GM21825 (cell line): ENCODE measurements at regions not wholly inside any gene's neighbourhood (a gene's known extent, or its start where the extent isn't known, plus 50 kb on each side); places are given as distances from the start of the nearest gene placed in this dataset.

Source experiments
- ATAC-seq: cut with Tn5 transposase; IDR thresholded peaks from one replicate; pipeline ENCODE4 v1.9.1; 2021; ENCODE audit warnings: mild to moderate bottlenecking, moderate library complexity; ENCODE audit not compliant: unreplicated experiment

DNA sequence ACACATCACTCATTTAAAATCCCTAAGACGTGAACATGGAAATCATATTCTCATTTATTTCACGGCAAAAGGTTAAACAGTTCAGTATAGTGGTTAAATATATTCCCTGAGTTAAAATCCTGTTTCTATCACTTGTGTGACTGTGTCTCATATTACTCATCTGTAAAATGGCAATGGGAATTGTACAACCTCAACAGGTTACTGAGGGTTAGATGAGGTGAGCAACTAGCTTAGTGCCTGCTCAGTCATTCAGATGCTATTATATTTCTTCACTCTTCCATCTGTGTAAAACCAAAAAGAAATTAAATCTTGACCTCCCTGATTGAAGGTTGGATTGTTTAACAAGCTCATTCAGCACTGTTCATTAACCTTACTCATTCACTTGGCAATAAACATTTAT lies 212.4 kb upstream of the STK17B start:
- ATAC-seq = no peak

DNA sequence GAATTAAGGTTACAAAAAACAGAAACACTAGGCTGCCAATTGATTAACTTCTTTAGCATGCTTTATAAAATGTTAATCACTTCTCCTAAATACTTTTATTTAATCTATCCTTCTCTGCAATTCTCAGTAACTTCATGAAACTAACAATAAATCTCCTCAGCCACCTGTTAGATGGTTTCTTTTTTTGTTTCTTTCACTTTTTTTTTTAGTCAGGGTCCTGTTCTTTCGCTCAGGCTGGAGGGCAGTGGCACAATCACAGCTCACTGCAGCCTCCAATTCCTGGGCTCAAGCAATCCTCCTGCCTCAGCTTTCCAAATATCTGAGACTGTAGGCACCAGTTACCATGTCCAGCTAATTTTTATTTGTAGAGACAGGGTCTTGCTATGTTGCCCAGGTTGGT lies 213.4 kb upstream of the STK17B start:
- ATAC-seq = peak; percentile 48

DNA sequence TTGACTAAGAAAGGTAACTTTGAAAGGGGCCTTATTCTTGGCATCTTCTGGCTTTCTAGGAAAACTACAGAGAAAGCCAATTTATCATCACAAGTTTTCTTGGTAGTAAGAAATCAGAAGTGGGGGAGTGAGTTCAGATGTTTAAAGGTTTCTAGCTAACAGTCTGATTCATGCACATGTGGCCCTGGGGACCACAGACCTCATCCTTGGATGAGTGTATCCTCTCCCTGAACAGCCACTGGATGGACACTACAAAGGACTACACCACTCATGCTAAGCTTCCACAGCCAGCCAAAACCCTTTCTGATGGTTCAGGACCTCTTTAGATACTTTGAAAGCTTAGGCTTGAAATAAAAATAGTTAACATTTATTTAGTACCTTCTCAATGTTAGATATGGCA lies 218.3 kb upstream of the STK17B start:
- no peak for ATAC-seq

DNA sequence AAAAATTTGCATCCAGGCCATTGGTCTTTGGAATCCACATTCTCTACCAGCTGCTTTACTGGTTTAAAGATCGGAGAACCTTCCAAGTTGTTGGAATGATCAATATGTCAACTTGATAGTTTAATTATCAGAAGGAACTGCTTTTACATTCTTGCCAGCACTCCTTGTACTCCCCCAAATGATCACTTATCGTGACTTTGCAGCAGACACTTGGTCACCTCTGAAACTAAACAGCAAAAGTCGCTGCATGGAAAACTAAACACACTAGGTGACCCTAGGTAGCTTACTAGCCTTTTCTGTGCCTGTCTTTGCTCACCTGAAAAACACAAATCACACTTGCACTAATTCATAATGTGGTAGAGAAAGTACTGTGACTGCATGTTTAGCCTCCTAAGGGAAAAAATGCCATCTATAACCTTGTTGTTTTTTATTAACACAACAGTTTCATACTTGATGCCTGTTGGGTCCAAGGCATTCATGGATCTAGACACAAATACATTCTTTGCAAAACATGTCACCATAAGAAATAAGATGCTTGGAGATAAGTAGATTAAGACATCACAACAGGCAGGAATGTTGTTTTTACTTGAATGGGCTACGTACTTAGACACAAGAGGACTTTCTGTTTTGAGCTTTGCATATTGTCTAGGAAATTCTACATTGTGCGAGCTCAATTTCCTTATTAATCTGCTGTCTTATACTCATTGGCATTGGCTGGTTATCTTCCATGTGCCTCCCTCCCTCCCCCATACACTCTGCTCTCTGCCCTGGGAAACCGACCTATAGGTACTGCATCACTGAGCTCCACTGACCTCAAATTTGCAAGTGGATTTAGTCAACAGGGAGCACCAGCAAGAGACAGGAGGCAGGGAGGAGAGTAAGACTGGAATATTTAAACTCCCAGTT lies 219.1 kb upstream of the STK17B start:
- no peak for ATAC-seq

DNA sequence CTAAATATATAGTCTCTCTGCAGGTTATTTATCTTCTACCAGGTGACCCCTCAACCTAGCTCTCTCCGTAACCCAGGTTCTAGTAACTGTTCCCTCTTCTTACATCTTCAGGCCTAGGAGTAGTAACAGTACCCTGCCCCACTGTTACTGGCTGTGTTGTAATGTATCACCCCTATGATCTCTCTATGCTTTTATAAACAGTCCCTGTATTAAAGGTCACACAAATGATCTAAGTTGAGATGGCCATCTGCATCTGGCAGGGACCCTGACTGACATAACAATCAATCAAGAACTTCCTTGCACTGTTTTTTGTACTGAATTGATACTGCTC lies 219.7 kb upstream of the STK17B start:
- ATAC-seq = no peak

DNA sequence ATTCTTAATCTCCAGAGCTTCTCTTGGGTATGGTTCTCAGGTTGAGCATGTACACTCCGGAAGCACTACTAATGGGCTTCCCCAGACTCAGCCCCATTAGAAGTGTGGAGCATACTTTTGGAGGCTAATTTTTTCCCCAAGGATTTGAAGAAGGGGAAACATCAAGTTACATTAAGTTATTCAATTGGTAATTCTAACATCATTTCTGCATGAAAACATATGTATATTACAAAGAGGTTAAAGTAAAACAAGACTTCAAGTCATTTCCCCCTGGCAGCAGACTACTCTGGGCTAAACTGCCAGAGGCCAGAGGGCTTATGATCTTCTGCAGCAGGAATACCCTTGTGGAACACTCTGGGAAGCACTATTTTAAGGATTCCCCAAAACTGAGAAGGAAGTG lies 227.7 kb upstream of the STK17B start:
- no peak for ATAC-seq

DNA sequence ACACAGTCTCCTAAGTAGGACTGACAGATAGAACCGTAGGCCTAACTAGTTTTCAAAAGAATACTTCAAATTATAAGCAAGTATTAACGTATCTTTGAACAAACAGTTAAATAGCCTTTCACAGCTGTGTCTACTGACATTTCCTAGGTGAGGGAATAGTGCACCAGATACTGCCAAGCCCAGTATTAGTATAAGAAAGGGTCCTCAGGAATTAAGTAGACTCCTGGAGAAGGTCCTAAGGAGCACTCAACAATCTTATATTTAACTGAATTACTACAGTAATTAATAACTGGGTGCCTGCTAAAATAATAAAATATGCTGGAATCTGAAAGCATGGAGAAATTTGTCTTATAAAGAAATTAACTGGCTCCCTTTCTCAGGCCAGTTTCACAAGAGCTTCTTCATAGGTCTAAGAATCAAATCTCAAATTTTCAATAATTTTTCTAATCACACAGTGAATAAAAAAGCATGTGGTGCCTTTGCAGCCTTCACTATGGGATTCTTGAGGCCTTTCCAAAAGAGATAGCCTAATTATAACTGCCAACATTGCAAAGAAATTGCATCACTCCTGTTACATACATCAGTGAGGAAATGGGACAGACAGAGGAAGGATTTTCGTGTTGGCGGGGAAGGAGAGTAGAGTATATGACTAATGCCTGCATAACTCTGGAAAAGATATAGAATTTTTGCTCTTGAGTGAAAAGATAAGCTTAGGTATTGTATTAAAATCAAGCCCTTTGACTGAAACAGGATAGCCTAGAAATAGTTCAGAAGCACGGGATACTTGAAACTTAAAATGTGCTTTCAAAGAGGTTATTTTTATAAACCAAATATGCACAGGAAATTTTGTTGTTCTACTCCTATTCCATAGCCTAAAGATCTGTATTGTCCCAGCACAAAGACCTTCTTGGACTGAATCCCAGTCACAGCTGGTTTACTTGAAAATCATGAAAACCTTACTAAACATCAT lies 228.6 kb upstream of the STK17B start:
- ATAC-seq = no peak

DNA sequence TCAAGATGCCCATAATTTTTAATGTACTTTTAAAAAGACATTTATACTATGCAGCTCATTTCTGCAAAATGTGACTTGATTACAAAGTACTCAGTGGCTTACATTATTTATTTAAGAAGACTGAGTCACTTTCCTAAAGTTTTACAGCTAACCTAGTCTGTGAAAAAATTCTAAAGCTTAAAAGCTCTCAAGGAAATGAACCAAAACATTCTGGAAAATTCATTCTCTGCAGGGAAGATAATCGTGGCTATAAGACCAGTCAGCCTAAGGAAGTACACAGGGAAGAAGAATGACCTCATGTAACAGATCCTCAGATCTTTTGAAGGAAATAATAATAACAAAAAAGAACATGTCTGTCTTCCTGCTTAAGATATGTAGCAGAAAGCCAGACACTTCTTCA lies 232.1 kb upstream of the STK17B start:
- no peak for ATAC-seq

DNA sequence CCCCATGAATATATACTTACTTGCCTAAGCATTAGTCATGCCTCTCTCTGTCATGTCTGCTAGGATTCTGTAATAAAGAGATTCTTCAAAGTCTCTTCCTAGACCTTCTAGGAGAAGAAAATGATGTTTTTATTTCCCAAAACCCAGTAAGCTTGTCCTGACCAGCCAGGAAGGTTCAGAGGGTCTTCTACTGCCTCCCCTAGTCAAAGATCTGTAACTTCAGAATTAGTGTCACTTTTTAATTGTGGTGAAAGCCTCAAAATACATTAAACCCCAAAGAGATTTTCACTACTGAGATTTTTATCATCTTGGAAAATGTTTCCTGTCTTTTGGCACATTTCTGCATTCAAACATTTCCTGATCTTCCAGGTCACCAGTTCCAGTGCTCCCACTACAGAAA lies 232.9 kb upstream of the STK17B start:
- ATAC-seq = no peak

DNA sequence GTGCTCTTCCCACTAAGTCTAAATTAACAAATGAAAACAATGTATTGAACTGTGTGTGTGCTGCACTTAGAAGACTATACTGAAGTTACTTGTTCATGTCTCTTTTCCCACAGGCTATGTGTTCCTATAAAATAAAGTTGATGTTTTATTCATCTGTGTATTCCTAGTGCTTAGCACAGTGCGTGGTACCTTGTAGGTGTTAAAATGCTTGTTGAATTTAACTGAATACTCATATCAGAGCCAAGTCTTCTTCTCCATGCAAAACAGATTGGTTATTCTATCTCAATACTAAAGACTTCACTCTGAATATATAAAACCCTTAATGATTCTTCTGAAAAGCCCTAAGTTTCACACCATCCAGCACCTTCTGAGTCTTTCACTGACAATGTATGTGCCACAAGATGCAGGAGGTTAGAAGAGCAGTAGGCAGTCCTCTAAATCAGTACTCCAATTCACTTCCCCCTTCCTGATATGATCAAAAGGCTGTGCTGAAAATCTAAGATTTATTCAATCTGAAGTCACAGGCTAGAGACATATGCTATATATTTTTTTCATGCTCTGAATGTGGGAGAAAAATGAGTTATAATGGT lies 231.7 kb upstream of the CCDC150 start:
- no peak for ATAC-seq

DNA sequence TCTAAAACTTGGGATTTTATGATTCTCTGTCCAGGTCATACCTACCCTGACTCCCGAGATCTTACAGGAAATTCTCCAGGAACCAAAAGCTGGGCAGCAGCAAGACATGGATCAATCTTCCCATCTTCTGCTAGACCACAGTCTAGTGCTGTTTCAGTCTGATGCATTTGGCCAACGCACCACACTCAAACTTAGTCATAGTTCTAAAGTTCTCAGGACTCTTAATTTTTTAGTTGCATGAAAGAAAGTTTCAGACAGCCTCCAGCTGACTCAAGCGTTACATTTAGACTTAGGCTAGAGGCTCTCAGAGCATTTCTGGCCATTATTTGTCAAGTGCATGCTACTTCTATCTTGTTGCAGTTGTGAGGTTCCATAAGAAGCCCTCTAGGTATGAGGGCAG lies 230.1 kb upstream of the CCDC150 start:
- ATAC-seq = no peak

DNA sequence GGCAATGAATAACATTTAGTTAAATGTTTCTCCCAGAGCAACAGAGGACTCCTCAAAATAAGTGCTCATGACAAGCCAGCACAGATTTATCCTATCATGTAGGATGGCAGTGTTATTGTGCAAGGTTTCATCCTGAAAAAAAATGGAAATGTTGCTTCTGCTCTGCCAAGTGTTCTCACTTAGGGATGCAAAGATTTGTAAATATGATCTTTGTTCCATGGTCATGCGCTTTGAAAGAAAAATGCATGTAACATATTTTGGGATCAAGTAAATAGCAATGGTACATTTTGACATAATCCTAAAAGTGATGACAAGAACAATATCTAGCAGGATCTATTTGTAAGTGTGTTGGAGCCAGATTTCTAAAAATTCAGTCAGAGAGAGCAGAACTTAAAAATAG lies 229.5 kb upstream of the CCDC150 start:
- ATAC-seq = no peak

DNA sequence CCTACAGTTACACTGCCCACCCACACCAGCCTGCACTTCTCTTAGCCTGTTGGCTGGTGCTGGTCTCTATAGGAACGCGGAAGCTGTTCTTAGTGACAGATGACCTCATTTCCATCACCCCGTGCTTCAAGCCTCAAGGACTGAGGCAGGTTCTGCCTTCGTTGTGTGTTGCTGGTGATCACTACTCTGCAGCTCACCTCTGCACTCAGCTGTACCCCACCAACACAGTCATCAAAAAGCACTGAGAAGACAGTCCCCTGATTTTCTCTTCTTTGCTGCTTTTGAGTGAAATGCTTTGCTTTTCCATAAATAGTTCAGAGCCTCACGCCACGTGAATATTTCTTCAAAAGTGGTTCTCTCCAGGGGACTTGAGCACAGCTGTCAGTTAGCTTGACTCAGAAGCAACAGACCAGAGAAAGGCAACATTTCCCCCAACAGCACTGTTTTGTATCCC lies 225.7 kb upstream of the CCDC150 start:
- ATAC-seq = peak; percentile 83

DNA sequence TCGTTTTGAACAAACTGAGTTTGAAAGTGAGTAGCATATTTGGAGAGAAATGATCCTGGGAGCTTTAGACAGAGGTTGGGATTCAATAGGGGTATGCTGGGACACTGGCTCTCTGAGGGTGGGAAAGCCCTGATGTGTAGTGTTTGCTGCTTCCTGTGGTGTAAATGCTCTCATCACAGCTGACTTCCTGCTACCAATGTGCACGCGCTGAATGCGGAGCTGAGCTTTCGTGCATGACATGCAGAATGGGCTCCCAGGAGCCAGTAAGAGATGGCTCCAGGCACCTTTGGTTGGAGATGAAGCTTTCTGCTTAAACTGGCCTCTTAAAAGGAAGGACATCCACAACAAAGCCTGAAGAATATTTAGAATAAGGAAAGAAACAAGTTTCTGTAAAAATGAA lies 224.1 kb upstream of the CCDC150 start:
- ATAC-seq = peak; percentile 70

DNA sequence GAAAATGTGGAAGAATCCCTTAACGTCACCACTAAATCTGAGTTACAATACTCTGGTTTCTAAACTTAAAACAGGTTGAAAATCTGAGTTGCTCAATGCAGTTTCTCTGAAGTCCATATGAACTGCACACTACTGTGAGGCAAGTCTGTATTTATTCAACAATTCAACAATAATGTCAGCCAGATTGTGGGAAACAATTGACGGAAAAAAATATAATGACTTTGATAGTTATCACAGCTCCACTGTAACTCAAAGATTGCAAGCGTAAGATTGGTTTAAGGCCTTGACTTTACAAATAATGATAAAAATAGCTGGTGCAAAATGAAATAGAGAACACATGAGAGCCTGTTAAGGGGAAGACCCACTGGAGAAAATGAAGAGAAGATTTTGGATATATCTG lies 219.4 kb upstream of the CCDC150 start:
- ATAC-seq = no peak

DNA sequence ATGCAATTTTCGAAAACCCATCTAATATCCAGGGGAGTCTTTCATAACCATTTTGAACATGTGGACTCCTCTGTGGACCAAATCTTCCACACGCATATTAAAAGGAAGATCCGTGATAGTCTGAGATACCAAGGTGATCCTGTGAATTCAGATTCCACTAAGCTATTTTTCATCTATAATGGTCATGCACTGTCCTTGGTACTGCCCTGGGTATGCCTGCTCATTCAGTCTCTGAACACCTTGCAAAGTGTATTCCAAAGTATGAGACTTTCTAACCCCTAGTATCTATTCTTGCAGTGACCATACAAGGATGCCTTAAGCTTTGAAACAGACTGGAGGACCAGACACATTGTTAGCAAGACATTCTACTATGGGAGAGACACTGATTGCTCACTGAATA lies 217.6 kb upstream of the CCDC150 start:
- no peak for ATAC-seq

DNA sequence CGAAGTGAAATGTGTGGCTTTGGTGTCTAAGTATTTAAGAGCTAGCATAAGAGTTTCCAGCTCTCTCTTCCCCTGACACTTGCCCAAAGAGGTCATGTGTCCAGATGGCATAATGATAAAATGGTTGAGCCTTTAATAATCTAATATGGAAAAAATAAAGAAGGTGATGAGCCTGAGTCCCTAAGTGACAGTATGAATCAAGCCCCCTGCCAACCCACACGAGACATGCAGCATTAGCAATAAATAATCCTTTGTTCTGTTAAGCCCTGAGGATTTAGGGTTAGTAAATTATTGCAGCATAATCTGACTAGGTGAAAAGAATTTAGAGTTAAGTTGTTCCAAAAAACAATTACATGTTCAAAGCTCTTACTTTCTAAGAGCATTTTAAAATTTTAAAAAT lies 217.2 kb upstream of the CCDC150 start:
- no peak for ATAC-seq

DNA sequence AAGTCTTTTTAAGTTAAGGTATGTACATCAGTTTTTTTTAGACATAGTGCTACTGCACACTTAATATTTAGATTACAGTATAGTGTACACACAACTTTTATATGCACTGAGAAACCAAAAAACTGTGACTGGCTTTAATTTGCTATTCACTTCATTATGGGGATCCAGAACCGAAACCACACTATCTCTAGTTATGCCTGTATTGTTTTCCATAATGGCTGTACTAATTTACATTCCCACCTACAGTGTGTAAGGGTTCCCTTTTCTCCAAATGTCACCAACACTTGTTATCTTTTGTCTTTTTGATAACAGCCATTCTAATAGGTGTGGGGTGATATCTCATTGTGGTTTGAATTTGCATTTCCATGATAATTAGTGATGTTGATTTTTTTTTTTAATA lies 213.4 kb upstream of the CCDC150 start:
- ATAC-seq = no peak

DNA sequence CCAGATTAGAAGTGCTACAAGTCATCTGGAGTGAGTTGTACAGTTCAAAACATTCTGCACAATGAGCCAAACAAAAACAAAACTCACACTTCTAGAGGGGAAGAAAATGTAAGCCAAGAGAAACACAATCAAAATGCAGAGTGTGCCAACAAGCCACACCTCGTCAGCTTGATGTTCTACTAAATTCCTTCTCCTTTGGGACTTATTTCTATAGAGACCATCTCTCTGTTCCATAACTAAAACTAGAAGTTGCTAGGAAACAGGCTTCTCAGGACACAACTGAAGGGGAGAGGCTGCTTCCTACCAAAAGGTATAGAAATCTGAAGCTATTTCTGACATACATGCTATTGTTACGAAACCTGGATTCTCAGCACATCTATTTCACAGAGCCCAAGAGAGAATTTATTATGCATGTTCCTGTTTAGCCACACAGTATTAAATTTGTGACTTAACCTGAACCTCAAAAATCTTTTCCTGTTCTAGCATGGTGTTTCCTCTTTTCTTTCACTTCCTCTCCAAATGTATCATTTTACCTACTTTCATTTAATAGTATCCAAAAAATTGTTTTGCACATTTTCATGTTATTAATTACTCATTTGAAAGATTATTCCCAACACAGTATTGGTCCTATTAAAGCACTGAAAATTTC lies 211.4 kb upstream of the CCDC150 start:
- no peak for ATAC-seq

DNA sequence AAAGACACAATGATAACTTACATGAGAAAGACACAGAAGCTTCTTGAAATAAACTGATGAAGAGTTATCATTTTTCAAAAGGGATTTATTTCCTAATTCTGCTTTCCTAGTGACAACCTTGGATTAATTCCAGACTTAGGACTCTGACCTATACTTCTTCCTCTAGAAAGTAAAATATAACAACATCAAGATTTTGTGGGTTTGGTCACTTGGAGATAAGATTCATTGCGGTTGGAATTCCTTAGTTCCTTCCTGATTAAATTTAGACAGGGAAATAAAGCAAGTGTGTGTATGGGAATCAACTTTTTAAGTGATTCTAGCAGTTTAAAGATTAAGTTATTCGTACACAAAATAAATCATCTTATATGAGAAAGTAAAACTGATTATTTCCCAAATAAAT lies 208.4 kb upstream of the CCDC150 start:
- ATAC-seq = no peak

DNA sequence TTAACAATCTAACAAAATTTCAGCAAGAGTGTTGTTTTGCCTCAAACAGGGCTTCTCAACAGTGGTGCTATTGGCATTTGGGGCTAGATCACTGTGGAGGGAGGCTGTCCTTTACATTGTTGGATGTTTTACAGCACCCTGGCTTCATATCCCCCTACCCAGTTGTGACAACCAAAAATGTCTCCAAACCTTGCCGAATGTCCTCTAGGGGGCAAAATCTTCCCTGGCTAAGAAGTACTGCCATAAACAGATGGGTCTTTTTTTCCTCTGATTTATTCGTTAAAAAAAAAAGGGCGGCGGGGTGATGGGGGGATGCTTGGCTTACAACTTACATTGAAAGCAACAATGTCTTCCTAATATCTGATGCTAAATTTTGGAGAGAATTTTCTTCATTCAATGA lies 207.6 kb upstream of the CCDC150 start:
- ATAC-seq = no peak
